Keratinocyte (primary cell): ENCODE measurements at regions not wholly inside any gene's neighbourhood (a gene's known extent, or its start where the extent isn't known, plus 50 kb on each side); places are given as distances from the start of the nearest gene placed in this dataset.

Experiments
- CTCF ChIP-seq, 3 experiments: IDR thresholded peaks in 1 of 3; conservative IDR thresholded peaks in 1 of 3; optimal IDR thresholded peaks in 1 of 3; 2 replicates in 2 of 3; 3 replicates in 1 of 3; pipeline versions ENCODE3 to v1.5.1; 2011; ENCODE audit warnings: low read length in 3 of 3, mild to moderate bottlenecking in 3 of 3, moderate library complexity in 2 of 3, control low read depth in 1 of 3, inconsistent platforms in 1 of 3; ENCODE audit not compliant: insufficient read depth in 2 of 3; ENCODE audit errors: extremely low read depth in 1 of 3
- EZH2 ChIP-seq: IDR thresholded peaks from one replicate; pipeline ENCODE4 v1.6.1; 2012; ENCODE audit warnings: inconsistent platforms, mild to moderate bottlenecking, low read length, moderate library complexity

- TF ChIP-seq CTCF (optimal IDR thresholded peaks at IDR 0.05 in 1 of 3, IDR thresholded peaks at IDR 0.05 in 1 of 3, conservative IDR thresholded peaks at IDR 0.05 in 1 of 3; ENCODE audit: extremely low read depth in 1 of 3, insufficient read depth in 2 of 3, low read length in 3 of 3) (no peak), EZH2 (no peak)
Measured at GRCh38 chr4:56222514-56222913, 164.8 kb downstream of the AASDH start.
